Activated CD4-positive, CD25-positive, alpha-beta regulatory T cell treated with anti-CD3 and anti-CD28 coated beads, Interleukin-2, amount 50 U/mL, for 24 hours (primary cell): ENCODE measurements at regions not wholly inside any gene's neighbourhood (a gene's known extent, or its start where the extent isn't known, plus 50 kb on each side); places are given as distances from the start of the nearest gene placed in this dataset.
"Not testable (repeated sequence)": the region's sequence is repeated elsewhere in the genome, so short reads cannot be mapped to it uniquely, and the experiment has no call there.

Source experiments
- ATAC-seq, 2 donors: fragments of 150-1000 bp; cut with Tn5 transposase; one replicate each; pipeline ENCODE4 v1.10.0; 2021; ENCODE audit warnings: mild to moderate bottlenecking in 1 of 2, moderate library complexity in 1 of 2

DNA sequence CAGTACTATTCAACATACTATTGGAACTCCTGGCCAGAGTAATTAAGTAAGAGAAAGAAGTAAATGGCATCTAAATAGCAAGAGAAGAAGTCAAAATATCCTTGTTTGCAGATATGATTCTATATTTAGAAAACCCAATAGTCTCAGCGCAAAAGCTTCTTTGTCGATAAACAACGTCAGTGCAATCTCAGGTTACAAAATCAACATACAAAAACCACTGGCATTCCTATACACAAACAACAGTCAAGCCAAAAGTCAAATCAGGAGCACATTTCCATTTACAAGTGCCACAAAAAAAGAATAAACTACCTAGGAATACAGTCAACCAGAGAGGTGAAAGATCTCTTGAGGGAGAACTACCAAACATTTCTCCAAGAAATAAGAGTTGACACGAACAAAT is 1901.9 kb upstream of the ACO1 start:
- no peak for ATAC-seq

GRCh38 chr9:30484690-30485089 is 1899.8 kb upstream of the ACO1 start:
- no peak for ATAC-seq

DNA sequence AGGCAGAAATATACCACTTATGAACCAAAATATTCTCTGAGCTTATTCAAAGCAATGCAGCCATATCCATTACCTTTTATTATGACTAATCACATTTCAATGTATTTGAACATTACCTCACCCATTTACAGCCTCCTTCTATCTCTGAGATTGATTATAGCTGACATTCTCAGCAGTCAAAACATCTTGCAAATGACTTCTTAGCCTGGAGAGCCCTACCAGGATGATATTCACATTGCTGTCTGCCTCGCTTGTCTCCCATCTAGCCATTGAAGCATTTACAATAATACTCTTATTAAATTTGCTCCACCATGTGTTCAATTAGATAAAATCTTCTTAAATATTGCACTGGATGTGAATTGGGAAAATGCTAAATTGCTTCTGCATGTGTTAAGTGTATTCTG is 1879.9 kb upstream of the ACO1 start:
- ATAC-seq: no peak

DNA sequence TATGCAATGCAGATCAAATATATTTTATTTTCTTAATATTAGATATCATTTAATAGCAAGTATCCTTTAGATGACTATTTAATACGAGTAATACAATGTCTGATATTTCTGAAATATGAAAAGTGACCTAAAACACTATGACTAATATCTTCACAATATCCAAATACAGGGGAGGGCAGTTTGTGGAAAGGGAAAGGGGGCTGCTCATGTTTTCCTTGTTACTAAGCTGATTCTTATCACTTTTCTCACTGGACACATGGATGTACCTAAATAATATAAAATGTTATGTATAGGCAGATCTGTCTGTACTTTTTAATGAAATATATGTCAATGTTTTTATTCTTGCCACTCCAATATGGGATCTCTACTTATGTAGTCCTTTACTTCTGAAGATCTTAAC is 1879.1 kb upstream of the ACO1 start:
- ATAC-seq: no peak

GRCh38 chr9:30506749-30507148 is 1877.7 kb upstream of the ACO1 start:
- no peak for ATAC-seq

DNA sequence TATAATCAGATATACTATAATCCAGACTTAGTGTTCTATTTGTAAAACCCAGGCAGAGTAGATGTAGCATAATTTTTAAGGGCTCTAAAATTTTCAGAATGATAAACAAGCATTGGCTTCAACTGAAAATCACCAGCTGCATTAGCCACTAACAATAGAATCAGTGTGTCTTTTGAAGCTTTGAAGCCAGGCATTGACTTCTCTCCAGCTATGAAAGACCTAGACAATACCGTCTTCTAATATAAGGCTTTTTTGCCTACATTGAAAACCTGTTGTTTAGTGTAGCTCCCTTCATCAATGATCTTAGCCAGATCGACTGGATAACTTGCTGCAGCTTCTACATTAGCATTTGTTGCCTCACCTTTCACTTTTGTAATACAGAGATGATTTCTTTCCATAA is 1877.3 kb upstream of the ACO1 start:
- no peak for ATAC-seq

DNA sequence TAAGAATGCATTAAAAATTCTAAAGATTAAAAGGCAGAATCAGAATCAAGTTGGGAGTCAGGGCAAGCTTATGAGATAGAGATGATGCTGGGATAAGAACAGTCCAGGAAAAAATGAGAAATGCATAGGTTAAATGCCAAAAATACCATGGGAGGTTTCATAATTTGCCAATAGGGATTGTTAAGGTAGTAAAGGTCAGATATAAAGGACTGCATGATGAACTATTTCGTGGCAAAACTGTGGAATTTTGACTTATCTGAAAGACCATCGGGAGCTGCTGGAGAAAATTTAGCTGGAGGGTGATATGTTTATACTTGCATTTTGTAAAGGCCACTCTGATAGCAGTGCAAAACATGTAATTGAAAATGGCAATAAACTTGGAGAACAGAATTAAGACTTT is 1872.8 kb upstream of the ACO1 start:
- ATAC-seq: no peak

DNA sequence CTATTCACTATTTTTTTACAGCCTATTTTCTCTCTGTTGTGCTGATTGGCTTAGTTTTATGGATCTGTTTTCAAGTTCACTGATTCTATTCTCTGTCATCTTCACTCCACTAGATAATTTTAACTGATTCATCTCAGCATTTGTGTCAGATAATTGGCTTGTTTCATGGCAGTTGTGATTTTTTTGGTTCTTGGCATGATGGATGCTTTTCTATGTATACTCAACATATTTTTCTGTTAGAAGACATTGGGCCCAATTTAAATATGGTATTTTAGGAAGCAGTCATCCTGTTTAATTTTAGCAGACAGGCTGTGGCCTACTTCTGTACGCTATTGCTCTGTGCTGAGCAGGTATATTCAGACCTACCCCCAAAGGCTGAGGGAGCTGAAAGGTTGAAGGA is 1865.3 kb upstream of the ACO1 start:
- no peak for ATAC-seq

DNA sequence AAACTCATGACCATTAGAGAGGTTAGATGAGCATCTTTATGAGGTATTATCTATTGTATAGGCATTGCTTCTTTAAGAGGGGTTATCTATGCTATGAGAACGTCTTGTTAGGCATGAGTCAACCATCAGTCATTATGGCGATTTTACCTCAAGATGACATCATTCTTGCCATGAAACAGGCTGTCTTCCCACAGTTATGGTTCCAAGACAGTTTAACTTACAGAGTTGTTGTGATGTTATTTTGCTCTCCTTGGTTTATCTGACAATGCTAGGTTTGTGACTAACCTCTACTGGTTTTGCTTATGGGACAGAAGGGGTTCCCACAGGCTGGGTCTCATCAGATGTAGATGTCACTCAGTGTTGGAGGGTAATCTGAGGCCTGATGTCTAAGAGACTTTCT is 1864.7 kb upstream of the ACO1 start:
- ATAC-seq: peak in 1 of 2 donors; percentile 17

GRCh38 chr9:30522061-30522460 is 1862.4 kb upstream of the ACO1 start:
- no peak for ATAC-seq

DNA sequence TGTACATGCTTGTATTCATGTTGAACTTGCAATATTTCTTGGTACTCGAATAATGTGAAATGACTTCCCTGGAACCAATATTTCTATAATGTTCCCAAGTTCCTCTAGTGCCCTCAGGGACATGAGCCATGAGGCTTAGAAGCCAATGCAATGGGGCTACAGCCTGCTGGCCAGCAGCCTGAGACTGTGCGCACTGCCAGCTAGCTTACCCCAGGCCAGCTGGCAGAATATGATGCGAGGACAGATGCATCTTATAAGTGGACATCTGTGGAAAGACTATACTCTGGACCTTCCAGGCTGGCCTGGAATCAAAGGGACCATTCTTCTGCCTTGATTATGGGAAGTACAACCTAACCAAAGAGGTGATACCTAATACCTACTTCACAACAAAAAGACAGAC is 1862.0 kb upstream of the ACO1 start:
- ATAC-seq: no peak

- no peak for ATAC-seq
Measured at GRCh38 chr9:30524311-30524710, 1860.1 kb upstream of the ACO1 start.

GRCh38 chr9:30534455-30534854 is 1850.0 kb upstream of the ACO1 start:
- no peak for ATAC-seq

DNA sequence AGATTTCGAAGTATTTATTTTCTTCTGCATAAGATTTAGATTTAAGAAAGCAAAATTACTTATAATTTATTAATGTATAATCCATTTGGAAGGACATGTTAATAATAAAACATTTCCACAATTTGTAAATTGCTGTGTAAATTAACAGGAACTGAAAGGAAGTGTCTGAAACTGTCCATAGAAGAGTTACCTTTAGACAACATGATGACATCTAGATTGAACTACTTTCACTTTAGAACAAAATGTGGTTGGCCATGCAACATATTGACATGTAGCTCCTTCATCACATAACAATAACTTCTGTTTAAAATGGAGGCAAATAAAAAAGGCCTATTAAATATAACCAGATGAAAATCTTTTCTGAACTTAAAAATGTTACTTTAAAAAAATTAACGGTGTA is 1849.5 kb upstream of the ACO1 start:
- no peak for ATAC-seq

GRCh38 chr9:30536494-30536893 is 1847.9 kb upstream of the ACO1 start:
- ATAC-seq: no peak

GRCh38 chr9:30539696-30540095 is 1844.7 kb upstream of the ACO1 start:
- ATAC-seq: not testable (repeated sequence)

DNA sequence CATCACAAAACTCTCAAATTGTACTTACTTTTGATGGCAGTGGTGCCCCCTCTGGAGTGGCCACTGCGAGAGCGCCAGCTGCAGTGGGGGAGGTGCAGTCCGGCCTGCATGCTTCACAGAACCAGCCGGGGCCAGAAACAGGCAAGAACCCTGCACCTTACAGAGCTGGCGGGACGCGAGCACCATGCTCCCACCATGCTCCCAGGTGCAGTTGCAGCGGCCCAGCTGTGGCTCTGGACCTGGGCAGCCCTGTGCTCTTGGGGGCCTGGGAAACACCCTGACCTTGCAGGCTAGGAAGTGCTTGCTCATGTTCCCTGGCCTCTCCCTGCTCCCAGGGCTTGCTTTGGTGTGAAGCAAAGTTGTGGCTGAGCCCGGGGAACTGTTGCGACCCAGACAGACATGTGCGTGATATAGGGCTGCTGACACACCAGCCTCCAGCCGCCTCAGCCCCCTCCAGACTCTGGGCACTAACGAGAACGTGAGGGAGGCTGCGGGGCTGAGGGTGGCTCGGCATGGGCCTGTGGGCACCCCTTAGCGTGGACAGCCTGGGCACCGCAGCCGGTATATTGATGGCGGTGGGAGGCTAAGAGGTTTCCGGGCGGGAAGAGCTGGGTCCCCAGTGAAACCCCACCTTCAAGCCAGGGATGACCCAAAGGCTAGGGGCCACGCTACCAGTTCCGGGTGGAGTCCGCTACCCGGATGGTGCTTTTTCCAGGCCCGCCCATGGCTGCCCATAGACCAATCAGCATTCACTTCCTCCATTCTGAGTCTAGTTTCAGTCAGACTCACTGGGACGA is 1809.9 kb upstream of the ACO1 start:
- ATAC-seq: no peak

DNA sequence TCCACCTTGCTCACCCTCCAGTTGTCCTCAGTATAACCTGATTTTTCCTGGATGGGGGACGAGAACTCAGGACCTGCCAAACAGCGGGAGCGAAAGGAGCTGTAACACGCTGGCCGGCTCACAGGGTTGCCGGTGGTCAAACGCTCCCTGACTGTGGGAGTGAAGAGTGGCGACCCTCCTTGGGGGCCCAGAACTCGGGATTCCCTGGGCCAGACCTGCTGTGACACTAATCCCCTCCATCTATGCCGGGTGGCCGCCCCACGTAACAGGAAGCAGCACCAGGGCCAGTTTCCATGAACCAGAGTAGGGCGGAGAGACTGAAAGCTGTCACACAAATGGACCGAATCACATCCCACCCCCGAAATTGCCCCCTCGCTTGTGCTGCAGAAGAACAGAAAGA is 1809.2 kb upstream of the ACO1 start:
- ATAC-seq: no peak

DNA sequence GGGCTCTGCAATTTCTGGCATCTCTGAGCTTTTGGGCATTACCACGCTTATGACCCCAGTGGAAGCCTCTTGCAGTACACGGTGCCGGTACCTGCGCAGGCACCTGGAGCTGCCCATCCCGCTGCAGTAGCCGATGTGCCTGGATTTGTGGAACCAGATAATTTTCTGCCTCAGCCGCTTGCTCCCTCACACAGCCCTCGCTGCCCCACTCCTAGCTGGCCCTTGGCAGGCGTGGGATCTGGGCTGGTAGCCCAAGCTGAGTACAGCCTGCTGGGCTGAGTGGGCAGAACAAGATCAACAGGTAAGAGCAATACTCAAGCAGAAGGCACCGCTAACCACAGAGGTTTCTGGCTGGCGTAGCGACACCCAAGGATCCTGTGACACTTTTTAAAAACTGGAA is 1808.8 kb upstream of the ACO1 start:
- no peak for ATAC-seq

- no peak for ATAC-seq
Measured at GRCh38 chr9:30579810-30580209, 1804.6 kb upstream of the ACO1 start.

DNA sequence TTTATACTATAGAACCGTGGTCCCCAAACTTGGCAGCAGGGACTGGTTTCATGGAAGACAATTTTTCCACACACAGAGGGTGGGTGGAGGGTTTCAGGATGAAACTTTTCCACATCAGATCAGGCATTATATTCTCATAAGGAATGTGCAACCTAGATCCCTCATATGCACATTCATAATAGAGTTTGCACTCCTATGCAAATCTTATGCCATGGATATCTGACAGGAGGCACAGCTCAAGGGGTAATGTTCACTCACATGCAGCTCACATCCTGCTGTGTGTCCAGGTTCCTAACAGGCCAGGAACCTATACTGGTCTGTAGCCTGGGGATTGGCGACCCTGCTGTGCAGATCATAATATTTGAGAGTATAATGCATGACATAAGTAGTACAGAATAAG is 1802.2 kb upstream of the ACO1 start:
- no peak for ATAC-seq

DNA sequence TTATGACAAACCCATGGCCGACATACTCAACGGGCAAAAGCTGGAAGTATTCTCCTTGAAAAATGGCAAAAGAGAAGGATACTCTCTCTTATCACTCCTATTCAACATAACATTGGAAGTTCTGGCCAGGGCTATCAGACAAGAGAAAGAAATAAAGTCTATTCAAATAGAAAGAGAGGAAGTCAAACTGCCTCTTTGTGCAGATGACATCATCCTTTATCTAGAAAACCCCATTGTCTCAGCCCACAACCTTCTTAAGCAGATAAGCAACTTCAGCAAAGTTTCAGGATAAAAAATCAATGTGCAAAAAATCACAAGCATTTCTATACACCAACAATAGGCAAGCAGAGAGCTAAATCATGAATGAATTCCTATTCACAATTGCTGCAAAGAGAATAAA is 1799.9 kb upstream of the ACO1 start:
- ATAC-seq: no peak

- no peak for ATAC-seq
Measured at GRCh38 chr9:30591461-30591860, 1793.0 kb upstream of the ACO1 start.

GRCh38 chr9:30597608-30598007 is 1786.8 kb upstream of the ACO1 start:
- no peak for ATAC-seq

- ATAC-seq: no peak
Measured at GRCh38 chr9:30605936-30606335, 1778.5 kb upstream of the ACO1 start.
